ENCODE measurements at regions not wholly inside any gene's neighbourhood (a gene's known extent, or its start where the extent isn't known, plus 50 kb on each side); places are given as distances from the start of the nearest gene placed in this dataset.

- H3K27ac ChIP-seq, result no peak overlapping the region
- Mint-ChIP-seq H3K4me3 (no peak overlapping the region), H3K27ac (no peak overlapping the region), H3K4me1 (peaks cover 5% of the 10 kb centered on the region), H3K36me3 (no peaks in the 10 kb centered on the region), H3K27me3 (ENCODE audit: insufficient read depth, low read depth) (no peaks in the 10 kb centered on the region), H3K9me3 (no peaks in the 10 kb centered on the region)
- no peaks in the 10 kb centered on the region for H4K20me1 ChIP-seq (ENCODE audit: low read depth)
- no peaks in the 10 kb centered on the region for H3F3A ChIP-seq (ENCODE audit: low read depth)
- H3K4me2 ChIP-seq, result no peak overlapping the region
- TF ChIP-seq CTCF (IDR thresholded peaks at IDR 0.05), result no peak
- no peak for TF ChIP-seq EZH2phosphoT487 (IDR thresholded peaks at IDR 0.05)
- no peak for TF ChIP-seq EZH2 (IDR thresholded peaks at IDR 0.05)
- H3K9ac ChIP-seq, result no peak overlapping the region
- H3K79me2 ChIP-seq (ENCODE audit: low read depth), result no peaks in the 10 kb centered on the region
- no peak overlapping the region for H2AFZ ChIP-seq (replicated peaks)
- H3K9me3 ChIP-seq (ENCODE audit: low read depth), result no peaks in the 10 kb centered on the region
- DNase-seq (ENCODE audit: low spot score), result no peak
- no peaks in the 10 kb centered on the region for H3K4me1 ChIP-seq
- H3K4me3 ChIP-seq, result no peak overlapping the region
- H3K36me3 ChIP-seq, result no peaks in the 10 kb centered on the region
- H3K27me3 ChIP-seq, result no peaks in the 10 kb centered on the region
Observed at GRCh38 chr11:109749476-109749875, 327.5 kb downstream of the C11orf87 start.

GRCh38 chr11:109750964-109751363 lies 329.0 kb downstream of the C11orf87 start:
- Histone ChIP-seq H3K79me2 (ENCODE audit: low read depth) (no peaks in the 10 kb centered on the region), H4K20me1 (ENCODE audit: low read depth) (no peaks in the 10 kb centered on the region), H3F3A (ENCODE audit: low read depth) (no peaks in the 10 kb centered on the region), H3K27me3 (no peaks in the 10 kb centered on the region), H3K9me3 (ENCODE audit: low read depth) (no peaks in the 10 kb centered on the region), H3K4me3 (no peak overlapping the region), H3K4me2 (no peak overlapping the region), H2AFZ (replicated peaks) (no peak overlapping the region), H3K9ac (no peak overlapping the region), H3K36me3 (no peaks in the 10 kb centered on the region), H3K4me1 (no peaks in the 10 kb centered on the region), H3K27ac (no peak overlapping the region)
- DNase-seq (ENCODE audit: low spot score), result no peak
- H3K4me3 Mint-ChIP-seq, result no peak overlapping the region
- H3K27ac Mint-ChIP-seq, result no peak overlapping the region
- H3K27me3 Mint-ChIP-seq (ENCODE audit: insufficient read depth, low read depth), result no peaks in the 10 kb centered on the region
- H3K4me1 Mint-ChIP-seq, result peaks cover 5% of the 10 kb centered on the region
- no peaks in the 10 kb centered on the region for H3K9me3 Mint-ChIP-seq
- no peak for TF ChIP-seq EZH2 (IDR thresholded peaks at IDR 0.05)
- TF ChIP-seq EZH2phosphoT487 (IDR thresholded peaks at IDR 0.05), result no peak
- no peak for TF ChIP-seq CTCF (IDR thresholded peaks at IDR 0.05)
- H3K36me3 Mint-ChIP-seq, result no peaks in the 10 kb centered on the region

GRCh38 chr11:109752212-109752825 lies 330.3 kb downstream of the C11orf87 start:
- Mint-ChIP-seq H3K27ac (no peak overlapping the region), H3K36me3 (no peaks in the 10 kb centered on the region), H3K9me3 (no peaks in the 10 kb centered on the region), H3K4me1 (peaks cover 5% of the 10 kb centered on the region), H3K4me3 (no peak overlapping the region), H3K27me3 (ENCODE audit: insufficient read depth, low read depth) (no peaks in the 10 kb centered on the region)
- no peaks in the 10 kb centered on the region for H3K4me1 ChIP-seq
- H3K36me3 ChIP-seq, result no peaks in the 10 kb centered on the region
- no peak overlapping the region for H3K4me3 ChIP-seq
- no peak overlapping the region for H3K9ac ChIP-seq
- H3F3A ChIP-seq (ENCODE audit: low read depth), result no peaks in the 10 kb centered on the region
- H2AFZ ChIP-seq (replicated peaks), result no peak overlapping the region
- H3K79me2 ChIP-seq (ENCODE audit: low read depth), result no peaks in the 10 kb centered on the region
- no peak overlapping the region for H3K4me2 ChIP-seq
- H3K27me3 ChIP-seq, result no peaks in the 10 kb centered on the region
- DNase-seq (ENCODE audit: low spot score), result no peak
- no peak overlapping the region for H3K27ac ChIP-seq
- no peaks in the 10 kb centered on the region for H3K9me3 ChIP-seq (ENCODE audit: low read depth)
- TF ChIP-seq EZH2phosphoT487 (IDR thresholded peaks at IDR 0.05) (no peak), EZH2 (IDR thresholded peaks at IDR 0.05) (no peak), CTCF (IDR thresholded peaks at IDR 0.05) (no peak)
- no peaks in the 10 kb centered on the region for H4K20me1 ChIP-seq (ENCODE audit: low read depth)
